ENCODE measurements at regions not wholly inside any gene's neighbourhood (a gene's known extent, or its start where the extent isn't known, plus 50 kb on each side); places are given as distances from the start of the nearest gene placed in this dataset.
A peak's percentile ranks its signal among the peaks of the same experiment; 100 is the strongest.

- TF ChIP-seq CTCF (IDR thresholded peaks at IDR 0.05) = no peak
Measured at GRCh38 chr15:96887730-96888129, 557.2 kb downstream of the NR2F2 start.

GRCh38 chr15:96888764-96889163 lies 558.3 kb downstream of the NR2F2 start:
- TF ChIP-seq CTCF (IDR thresholded peaks at IDR 0.05) = no peak

- no peak for TF ChIP-seq CTCF (IDR thresholded peaks at IDR 0.05)
Measured at GRCh38 chr15:96889734-96890480, 559.4 kb downstream of the NR2F2 start.

- TF ChIP-seq CTCF (IDR thresholded peaks at IDR 0.05) = no peak
Measured at GRCh38 chr15:96891046-96891445, 560.5 kb downstream of the NR2F2 start.

- TF ChIP-seq CTCF (IDR thresholded peaks at IDR 0.05) = peak; percentile 88
Measured at GRCh38 chr15:96893159-96893906, 562.8 kb downstream of the NR2F2 start.

- no peak for TF ChIP-seq CTCF (IDR thresholded peaks at IDR 0.05)
Measured at GRCh38 chr15:96894659-96895058, 564.2 kb downstream of the NR2F2 start.

GRCh38 chr15:96896766-96897165 lies 566.3 kb downstream of the NR2F2 start:
- TF ChIP-seq CTCF (IDR thresholded peaks at IDR 0.05) = no peak

Data from LNCAP (cell line).